Psoas muscle (tissue), 7 donors: ENCODE measurements at regions not wholly inside any gene's neighbourhood (a gene's known extent, or its start where the extent isn't known, plus 50 kb on each side); places are given as distances from the start of the nearest gene placed in this dataset.

Source experiments
- ATAC-seq, 4 donors: fragments of 200-7000 bp; cut with Tn5 transposase; one replicate each; pipeline ENCODE4 v1.9.1; 2020; ENCODE audit warnings: moderate library complexity in 3 of 4, mild to moderate bottlenecking in 2 of 4
- DNase-seq, 2 donors: peaks; one replicate each; pipeline ENCODE4 v3.0.0-alpha.2; 2020
- H3K27ac ChIP-seq: fragments of 200-600 bp; one replicate; pipeline ENCODE4 v1.8.0; 2022
- H3K27me3 ChIP-seq, 3 donors: fragments of 200-600 bp in 1 of 3; one replicate each; pipeline versions ENCODE4 v1.6.1 to v1.8.0; 2013 to 2022; ENCODE audit warnings: low read length in 2 of 3, mild to moderate bottlenecking in 2 of 3, moderate library complexity in 1 of 3; ENCODE audit not compliant: insufficient read depth in 3 of 3
- H3K36me3 ChIP-seq, 2 donors: fragments of 200-600 bp in 1 of 2; one replicate each; pipeline versions ENCODE4 v1.6.1 to v1.8.0; 2013 to 2022; ENCODE audit warnings: low read depth in 1 of 2, mild to moderate bottlenecking in 1 of 2, moderate library complexity in 1 of 2; ENCODE audit not compliant: insufficient read depth in 1 of 2
- H3K4me1 ChIP-seq: fragments of 200-600 bp; one replicate; pipeline ENCODE4 v1.8.0; 2022
- H3K4me3 ChIP-seq: fragments of 200-600 bp; one replicate; pipeline ENCODE4 v1.8.0; 2022; ENCODE audit warnings: mild to moderate bottlenecking
- H3K9me3 ChIP-seq: fragments of 200-600 bp; one replicate; pipeline ENCODE4 v1.8.0; 2022
- CTCF ChIP-seq: fragments of 200-600 bp; IDR thresholded peaks from one replicate; pipeline ENCODE4 v1.8.0; 2022; ENCODE audit warnings: antibody characterized with exemption
- WGBS, 3 donors: extraction: QIAGEN DNeasy Blood & Tissue Kit; methylation state at CpG; one replicate each; pipeline versions ENCODE4 v1.1.6 to v1.1.7; 2013; 5-methylcytosine and 5-hydroxymethylcytosine counted together
- intact Hi-C, 2 donors: fragments of 100-400 bp; cut with DNase I; formaldehyde crosslinking; loops; one replicate each; pipeline versions ENCODE4 v1.11.0 to v1.14.2; 2022
- donor health status: healthy with polysubstance abuse.
- donor health status: DM: no; HTN: no; CAD: no; lungs with moderate emphysema.
- donor health status: Bipolar disorder and iron deficiency.
- donor health status: healthy.
- donor health status: DM: yes; HTN: yes; CAD: no.
- donor health status: DM: no; HTN: no; CAD: no.
- donor health status: DM: yes; HTN: yes; CAD: no.

GRCh38 chr5:61215996-61216395 is 53.7 kb upstream of the SMIM15 start:
- no peaks in the 10 kb centered on the region for H3K4me1 ChIP-seq
- 31 to 46% (median 32%) methylated on average over 3 of the region's 3 CpGs for WGBS, 3 donors
- H3K27me3 ChIP-seq, result no peaks in the 10 kb centered on the region
- DNase-seq (no peak), ATAC-seq (no peak)
- H3K27ac ChIP-seq, result no peak overlapping the region
- TF ChIP-seq CTCF, result no peak
- intact Hi-C loops, result no loop called here
- H3K4me3 ChIP-seq, result no peak overlapping the region
- no peaks in the 10 kb centered on the region for H3K36me3 ChIP-seq
- no peaks in the 10 kb centered on the region for H3K9me3 ChIP-seq

DNA sequence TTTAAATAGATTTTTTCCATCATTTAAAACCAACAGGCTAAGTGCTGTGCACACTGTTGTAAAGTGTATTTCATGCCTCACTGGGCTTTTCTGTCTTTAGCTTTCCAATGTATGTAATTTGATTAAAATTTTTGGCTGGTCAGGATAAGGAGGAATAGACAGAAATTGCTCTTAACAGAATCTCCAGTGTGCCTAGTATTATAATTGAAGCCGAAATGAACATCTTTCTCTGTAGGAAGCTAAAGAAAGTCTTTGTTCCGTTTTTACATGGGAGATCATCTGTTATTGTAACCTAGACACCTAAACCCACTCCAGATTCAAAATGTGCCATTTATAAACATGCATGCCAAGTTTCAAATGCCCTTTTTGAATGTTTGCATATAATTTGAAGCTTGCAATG is 54.5 kb upstream of the SMIM15 start:
- no peak for DNase-seq
- no peak for TF ChIP-seq CTCF
- H3K27ac ChIP-seq, result no peak overlapping the region
- H3K36me3 ChIP-seq, result no peaks in the 10 kb centered on the region
- no peaks in the 10 kb centered on the region for H3K4me1 ChIP-seq
- no peaks in the 10 kb centered on the region for H3K9me3 ChIP-seq
- no peak overlapping the region for H3K4me3 ChIP-seq
- intact Hi-C loops, result no loop called here
- no peak for ATAC-seq
- WGBS, 3 donors, result 59 to 67% (median 66%) methylated on average over 2 of the region's 2 CpGs
- H3K27me3 ChIP-seq, result no peaks in the 10 kb centered on the region

DNA sequence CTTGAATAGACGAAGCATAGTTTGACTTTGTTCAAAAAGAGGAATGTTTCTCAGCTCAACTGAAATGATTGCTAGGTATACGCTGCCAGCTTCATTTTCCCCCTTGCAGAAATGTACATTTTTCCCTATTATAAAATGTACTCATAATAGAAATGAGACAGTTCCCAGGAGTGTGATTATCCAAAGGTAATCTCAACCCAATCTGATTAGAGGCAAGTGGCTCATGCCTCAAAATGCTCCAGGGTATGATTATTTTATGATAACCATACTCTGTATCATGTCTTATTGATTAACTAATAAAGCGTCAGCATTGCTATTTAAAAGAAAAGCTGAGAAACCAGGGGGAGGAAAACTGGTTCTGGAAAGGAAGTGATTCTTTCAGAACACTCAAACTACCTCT is 54.9 kb upstream of the SMIM15 start:
- H3K27ac ChIP-seq, result no peak overlapping the region
- intact Hi-C loops, result no loop called here
- no peaks in the 10 kb centered on the region for H3K36me3 ChIP-seq
- TF ChIP-seq CTCF, result no peak
- no peaks in the 10 kb centered on the region for H3K4me1 ChIP-seq
- H3K9me3 ChIP-seq, result no peaks in the 10 kb centered on the region
- DNase-seq (no peak), ATAC-seq (no peak)
- WGBS, 3 donors, result 79 to 85% (median 84%) methylated on average over 3 of the region's 3 CpGs
- H3K27me3 ChIP-seq, result no peaks in the 10 kb centered on the region
- H3K4me3 ChIP-seq, result no peak overlapping the region

DNA sequence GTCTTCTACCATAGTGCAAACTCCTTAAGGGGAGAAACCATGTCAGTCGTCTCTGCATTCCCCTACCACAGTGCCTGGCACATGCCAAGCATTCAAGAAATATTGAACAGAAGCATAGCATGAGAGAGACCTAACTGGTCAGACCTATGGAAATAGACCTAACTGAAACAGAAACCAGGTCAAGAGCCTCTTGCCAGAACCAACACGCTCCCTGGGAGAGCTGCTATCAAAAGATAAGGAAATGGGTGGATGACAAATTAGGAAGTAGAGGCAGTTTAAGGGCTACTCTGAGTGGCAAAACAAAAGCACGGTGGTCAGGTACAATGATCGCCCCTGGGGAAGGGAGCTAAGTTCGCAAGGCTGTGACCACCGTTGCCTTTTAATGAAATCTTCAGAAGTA is 66.0 kb upstream of the SMIM15 start:
- intact Hi-C loops, result loop anchor here in 1 of 2 donors (10.0 kb wide), 1 partner anchor 47 kb away; no protein-coding TSS in a partner anchor
- 71 to 82% (median 79%) methylated on average over 6 of the region's 6 CpGs for WGBS, 3 donors
- Histone ChIP-seq H3K4me3 (no peak overlapping the region), H3K4me1 (no peaks in the 10 kb centered on the region), H3K27ac (no peak overlapping the region), H3K9me3 (no peaks in the 10 kb centered on the region), H3K27me3 (no peaks in the 10 kb centered on the region), H3K36me3 (no peaks in the 10 kb centered on the region)
- TF ChIP-seq CTCF, result no peak
- no peak for DNase-seq
- no peak for ATAC-seq

DNA sequence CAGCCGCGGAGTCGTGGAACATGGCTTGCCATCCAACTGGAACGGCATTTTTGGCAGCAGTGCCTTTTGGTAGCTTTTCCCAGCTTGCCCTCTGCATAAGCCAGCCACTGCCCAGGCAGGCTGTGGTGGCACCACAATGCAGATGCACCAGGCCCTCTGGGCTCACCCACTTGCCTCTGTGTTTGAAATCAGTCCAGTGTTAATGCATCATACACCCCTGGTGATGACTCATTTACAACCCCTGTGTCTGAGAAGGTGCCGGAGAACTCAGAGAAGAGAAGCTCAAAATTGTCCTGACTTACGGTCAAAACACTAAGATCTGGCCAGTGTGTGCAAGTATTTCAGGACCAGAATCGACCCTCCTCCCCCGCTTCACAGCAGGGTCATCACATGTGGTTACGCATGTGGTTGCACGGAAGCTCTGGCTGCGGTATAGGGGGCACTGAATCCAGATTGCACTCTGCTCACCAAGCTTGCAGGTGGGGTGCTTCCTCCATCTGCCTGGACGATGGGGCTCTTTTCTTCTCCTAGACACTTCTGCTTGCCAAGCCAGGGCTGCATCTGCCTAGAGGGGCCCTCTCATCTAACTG is 66.5 kb upstream of the SMIM15 start:
- DNase-seq (no peak), ATAC-seq (peak in 1 of 4 donors; percentile 23)
- Histone ChIP-seq H3K27me3 (no peaks in the 10 kb centered on the region), H3K4me3 (no peak overlapping the region), H3K9me3 (no peaks in the 10 kb centered on the region), H3K36me3 (no peaks in the 10 kb centered on the region), H3K4me1 (no peaks in the 10 kb centered on the region), H3K27ac (no peak overlapping the region)
- intact Hi-C loops, result loop anchor here in 1 of 2 donors (10.0 kb wide), 1 partner anchor 46 kb away; no protein-coding TSS in a partner anchor
- TF ChIP-seq CTCF, result no peak
- 57 to 67% (median 64%) methylated on average over 12 of the region's 12 CpGs for WGBS, 3 donors
